Cardiac fibroblast (primary cell): ENCODE measurements at regions not wholly inside any gene's neighbourhood (a gene's known extent, or its start where the extent isn't known, plus 50 kb on each side); places are given as distances from the start of the nearest gene placed in this dataset.
"Not testable (repeated sequence)": the region's sequence is repeated elsewhere in the genome, so short reads cannot be mapped to it uniquely, and the experiment has no call there.

ENCODE experiments used
- DNase-seq, 2 donors: peaks; one replicate each; pipeline versions ENCODE4 v3.0.0 to v3.0.0-alpha.2; 2010; ENCODE audit warnings: low read depth in 2 of 2
- H3K4me3 ChIP-seq, 2 donors: replicated peaks in 1 of 2; 1 replicate in 1 of 2; 2 replicates in 1 of 2; pipeline ENCODE4 v1.5.1; 2011; ENCODE audit warnings: low read depth in 2 of 2, low read length in 2 of 2, mild to moderate bottlenecking in 2 of 2, moderate library complexity in 1 of 2
- TF ChIP-seq, protein P1 (sequence below): IDR thresholded peaks from one replicate; pipeline ENCODE4 v1.5.1; 2011; ENCODE audit warnings: low read depth, mild to moderate bottlenecking, low read length, inconsistent platforms

DNA sequence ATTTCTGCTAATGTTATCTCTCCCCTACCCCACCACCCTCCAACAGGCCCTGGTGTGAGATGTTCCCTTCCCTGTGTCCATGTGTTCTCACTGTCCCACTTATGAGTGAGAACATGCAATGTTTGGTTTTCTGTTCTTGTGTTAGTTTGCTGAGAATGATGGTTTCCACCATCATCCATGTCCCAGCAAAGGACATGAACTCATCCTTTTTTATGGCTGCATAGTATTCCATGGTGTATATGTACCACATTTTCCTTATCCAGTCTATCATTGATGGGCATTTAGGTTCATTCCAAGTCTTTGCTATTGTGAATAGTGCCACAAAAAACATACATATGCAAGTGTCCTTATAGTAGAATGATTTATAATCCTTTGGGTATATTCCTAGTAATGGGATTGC lies 104.5 kb downstream of the ZNF33B start:
- not testable (repeated sequence) for H3K4me3 ChIP-seq, DNase-seq

DNA sequence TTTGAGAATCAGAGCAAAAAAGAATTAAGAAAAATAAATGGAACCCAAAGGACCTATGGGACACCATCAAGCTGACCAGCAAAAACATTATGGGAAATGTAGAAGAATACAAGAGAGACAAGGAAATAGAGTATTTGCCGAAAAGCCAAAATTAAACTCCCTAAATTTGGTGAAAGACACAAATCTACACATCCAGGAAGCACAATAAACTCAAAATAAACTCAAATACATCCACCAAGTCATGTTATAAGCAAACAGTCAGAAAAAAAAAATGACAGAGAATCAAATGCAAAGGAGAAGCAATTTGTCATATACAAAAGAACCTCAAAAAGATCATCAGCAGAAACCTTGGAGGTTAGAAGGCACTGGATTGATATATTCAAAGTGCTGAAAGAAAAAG lies 105.4 kb downstream of the ZNF33B start:
- H3K4me3 ChIP-seq = no peak overlapping the region
- no peak for DNase-seq
- TF ChIP-seq, protein P1, sequence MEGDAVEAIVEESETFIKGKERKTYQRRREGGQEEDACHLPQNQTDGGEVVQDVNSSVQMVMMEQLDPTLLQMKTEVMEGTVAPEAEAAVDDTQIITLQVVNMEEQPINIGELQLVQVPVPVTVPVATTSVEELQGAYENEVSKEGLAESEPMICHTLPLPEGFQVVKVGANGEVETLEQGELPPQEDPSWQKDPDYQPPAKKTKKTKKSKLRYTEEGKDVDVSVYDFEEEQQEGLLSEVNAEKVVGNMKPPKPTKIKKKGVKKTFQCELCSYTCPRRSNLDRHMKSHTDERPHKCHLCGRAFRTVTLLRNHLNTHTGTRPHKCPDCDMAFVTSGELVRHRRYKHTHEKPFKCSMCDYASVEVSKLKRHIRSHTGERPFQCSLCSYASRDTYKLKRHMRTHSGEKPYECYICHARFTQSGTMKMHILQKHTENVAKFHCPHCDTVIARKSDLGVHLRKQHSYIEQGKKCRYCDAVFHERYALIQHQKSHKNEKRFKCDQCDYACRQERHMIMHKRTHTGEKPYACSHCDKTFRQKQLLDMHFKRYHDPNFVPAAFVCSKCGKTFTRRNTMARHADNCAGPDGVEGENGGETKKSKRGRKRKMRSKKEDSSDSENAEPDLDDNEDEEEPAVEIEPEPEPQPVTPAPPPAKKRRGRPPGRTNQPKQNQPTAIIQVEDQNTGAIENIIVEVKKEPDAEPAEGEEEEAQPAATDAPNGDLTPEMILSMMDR = no peak

DNA sequence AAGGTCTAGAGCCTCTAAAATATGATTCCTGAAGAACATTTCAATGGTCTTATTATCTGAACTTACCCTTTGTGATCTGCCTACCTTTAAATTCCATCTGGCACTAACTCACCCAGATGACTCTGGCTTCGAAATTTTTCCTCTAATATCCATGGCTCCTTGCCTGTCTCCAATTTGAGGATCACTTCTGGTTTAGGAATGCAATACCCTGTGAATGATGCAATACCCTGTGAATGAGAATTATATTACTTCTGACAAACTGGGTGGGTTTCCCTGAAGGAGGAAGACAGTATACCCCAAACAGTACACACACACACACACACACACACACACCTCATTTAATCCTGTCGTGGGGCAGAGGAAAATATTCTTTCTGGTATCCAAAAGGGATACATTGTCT lies 115.3 kb downstream of the ZNF33B start:
- TF ChIP-seq, protein P1 = no peak
- no peak for DNase-seq
- no peak overlapping the region for H3K4me3 ChIP-seq

DNA sequence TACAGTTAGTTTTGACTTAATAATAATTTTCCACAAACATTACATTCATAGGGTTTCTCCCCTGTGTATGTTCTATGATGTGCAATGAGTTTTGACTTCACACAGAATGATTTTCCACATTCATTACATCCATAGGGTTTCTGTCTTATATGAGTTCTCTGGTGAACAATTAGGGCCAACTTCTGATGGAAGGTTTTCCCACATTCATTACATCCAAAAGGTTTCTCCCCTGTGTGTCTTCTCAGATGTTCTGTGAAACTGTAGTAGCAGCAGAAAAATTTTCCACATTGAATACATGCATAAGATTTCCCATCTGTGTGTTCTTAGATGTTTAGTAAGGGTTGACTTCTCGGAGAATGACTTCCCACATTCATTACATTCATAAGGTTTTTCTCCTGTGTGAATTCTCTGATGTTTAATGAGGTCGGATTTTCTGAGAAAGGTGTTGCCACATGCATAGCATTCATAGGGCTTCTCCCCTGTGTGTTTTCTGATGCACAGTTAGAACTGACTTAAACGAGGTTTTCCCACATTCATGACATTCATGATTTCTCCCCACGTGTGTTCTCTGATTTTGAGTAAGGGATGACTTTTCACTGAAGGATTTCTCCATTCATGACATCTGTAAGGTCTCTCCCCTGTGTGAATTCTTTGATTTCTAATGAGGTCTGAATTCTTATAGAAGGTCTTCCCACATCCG lies 118.5 kb downstream of the ZNF33B start:
- H3K4me3 ChIP-seq = no peak overlapping the region
- DNase-seq = peak in 1 of 2 donors; percentile 16
- TF ChIP-seq, protein P1 = no peak

DNA sequence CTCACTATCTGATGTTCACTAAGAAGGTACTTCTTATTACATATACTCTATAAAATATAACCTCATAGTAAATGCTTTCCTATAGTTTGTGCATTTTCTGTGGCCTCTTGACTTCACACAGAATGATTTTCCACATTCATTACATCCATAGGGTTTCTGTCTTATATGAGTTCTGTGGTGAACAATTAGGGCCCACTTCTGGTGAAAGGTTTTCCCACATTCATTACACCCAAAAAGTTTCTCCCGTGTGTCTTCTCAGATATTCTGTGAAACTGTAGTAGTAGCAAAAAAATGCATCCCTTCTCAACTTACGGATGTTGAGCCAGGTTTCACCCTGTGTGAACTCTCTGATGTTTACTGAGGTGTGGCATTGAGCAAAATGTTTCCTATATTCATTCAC lies 119.3 kb downstream of the ZNF33B start:
- DNase-seq = no peak
- TF ChIP-seq, protein P1 = no peak

DNA sequence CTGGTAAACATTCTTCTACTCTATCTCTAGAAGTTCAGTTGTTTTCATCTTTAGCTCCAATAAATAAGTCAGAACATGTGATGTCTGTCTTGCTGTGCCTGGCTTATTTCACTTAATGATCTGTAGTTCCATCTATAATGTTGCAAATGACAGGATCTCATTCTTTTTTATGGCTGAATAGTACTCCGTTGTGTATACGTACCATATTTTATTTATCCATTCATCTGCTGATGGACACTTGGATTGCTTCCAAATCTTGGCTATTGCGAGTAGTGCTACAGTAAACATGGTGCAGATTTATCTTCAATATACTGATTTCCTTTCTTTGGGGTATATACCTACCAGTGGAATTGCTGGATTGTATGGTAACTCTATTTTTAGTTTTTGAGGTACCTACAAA lies 124.4 kb downstream of the ZNF33B start:
- TF ChIP-seq, protein P1 = no peak
- DNase-seq = no peak
- H3K4me3 ChIP-seq = no peak overlapping the region

More for the DNA sequence above, 119.3 kb downstream of the ZNF33B start:
- H3K4me3 ChIP-seq = no peak overlapping the region

DNA sequence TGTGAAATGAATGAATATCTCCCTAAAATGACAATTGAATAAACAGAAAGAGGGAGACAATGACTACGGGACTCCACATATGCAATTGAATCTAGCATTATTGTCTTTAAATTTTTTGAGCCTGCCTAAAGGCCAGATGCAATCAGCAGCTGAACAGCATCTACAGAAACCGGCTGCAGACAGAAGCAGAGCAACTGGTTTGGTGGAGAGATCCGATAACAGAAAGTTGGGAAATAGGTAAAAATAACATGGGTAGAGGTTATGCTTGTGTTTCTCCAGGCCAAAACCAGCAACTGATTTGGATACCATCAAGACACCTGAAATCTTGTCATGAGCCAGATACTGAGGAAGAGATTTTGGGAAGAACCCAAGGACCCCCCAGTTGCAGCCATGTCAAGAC lies 146.6 kb downstream of the ZNF33B start:
- TF ChIP-seq, protein P1 = no peak
- DNase-seq = no peak
- H3K4me3 ChIP-seq = no peak overlapping the region
